A549 (cell line): ENCODE measurements at regions not wholly inside any gene's neighbourhood (a gene's known extent, or its start where the extent isn't known, plus 50 kb on each side); places are given as distances from the start of the nearest gene placed in this dataset.

Source experiments
- ATAC-seq, 2 experiments: fragments of 200-7000 bp in 1 of 2; fragments of >200 bp in 1 of 2; cut with Nextera tagmentation in 1 of 2; cut with Tn5 transposase in 1 of 2; 3 replicates each; pipeline versions ENCODE4 v1.8.0 to v1.9.1; 2018 to 2020; ENCODE audit warnings: mild to moderate bottlenecking in 1 of 2, moderate library complexity in 1 of 2
- CTCF ChIA-PET: fragments of 300-600 bp; sonication (Branson Sonifier 250); formaldehyde crosslinking; extraction: SDS; loops from one replicate; lab custom pipeline; 2021; ENCODE audit warnings: antibody characterized with exemption, inconsistent platforms; lab: Yijun Ruan, JAX
- POLR2A ChIA-PET: fragments of 350-600 bp; formaldehyde crosslinking; extraction: SDS; loops from one replicate; lab custom pipeline; 2021; ENCODE audit warnings: antibody characterized with exemption, inconsistent platforms; lab: Yijun Ruan, JAX
- DNase-seq, 2 experiments: peaks; one replicate each; pipeline versions ENCODE4 v3.0.0 to v3.0.0-alpha.2; 2011 to 2016; ENCODE audit warnings: low read depth in 1 of 2, low spot score in 1 of 2
- FAIRE-seq: peaks from 2 replicates; lab custom pipeline; 2011; peaks lifted over from hg19 to GRCh38; lab: Jason Lieb, UNC
- H3K27ac ChIP-seq, 2 experiments: fragments of >200 bp; sonication (Bioruptor Twin); formaldehyde crosslinking; 3 replicates each; pipeline ENCODE4 v1.5.1; 2016 to 2017
- H3K4me1 ChIP-seq: fragments of >200 bp; sonication (Bioruptor Twin); formaldehyde crosslinking; 3 replicates; pipeline ENCODE4 v1.6.1; 2016
- H3K4me2 ChIP-seq: fragments of >200 bp; sonication (Bioruptor Twin); formaldehyde crosslinking; 3 replicates; pipeline ENCODE4 v1.6.1; 2016
- H3K4me3 ChIP-seq: fragments of >200 bp; sonication (Bioruptor Twin); formaldehyde crosslinking; 3 replicates; pipeline ENCODE4 v1.5.1; 2016
- H3K9me3 ChIP-seq: fragments of >200 bp; sonication (Bioruptor Twin); formaldehyde crosslinking; 3 replicates; pipeline ENCODE4 v1.6.1; 2016
- CBX2 ChIP-seq: fragments of 200-600 bp; sonication (generic); IDR thresholded peaks from 2 replicates; pipeline ENCODE4 v1.6.1; 2016; ENCODE audit warnings: low read depth, mild to moderate bottlenecking, borderline replicate concordance
- CEBPB ChIP-seq, 2 experiments: fragments of >200 bp in 1 of 2; sonication (Bioruptor Twin) in 1 of 2; formaldehyde crosslinking in 1 of 2; IDR thresholded peaks; 2 replicates each; pipeline ENCODE4 v1.6.1; 2012 to 2016
- CHD4 ChIP-seq: fragments of 200-600 bp; sonication (generic); IDR thresholded peaks from 2 replicates; pipeline ENCODE4 v1.6.1; 2016; ENCODE audit warnings: antibody characterized with exemption, mild to moderate bottlenecking, borderline replicate concordance
- EHMT2 ChIP-seq: fragments of 200-600 bp; sonication (generic); IDR thresholded peaks from 2 replicates; pipeline ENCODE4 v1.6.1; 2016; ENCODE audit warnings: antibody characterized with exemption, low read depth, mild to moderate bottlenecking, moderate library complexity
- EP300 ChIP-seq, 2 experiments: fragments of >200 bp; sonication (Bioruptor Twin); formaldehyde crosslinking; IDR thresholded peaks; 2 replicates in 1 of 2; 3 replicates in 1 of 2; pipeline ENCODE4 v1.6.1; 2016 to 2017
- FOSL2 ChIP-seq, 2 experiments: fragments of 450-650 bp in 1 of 2; fragments of >200 bp in 1 of 2; sonication (Bioruptor Twin) in 1 of 2; formaldehyde crosslinking; IDR thresholded peaks; 2 replicates each; pipeline versions ENCODE4 v1.5.0 to v1.6.1; 2016 to 2020; ENCODE audit warnings: mild to moderate bottlenecking in 1 of 2, moderate library complexity in 1 of 2
- FOXS1 ChIP-seq: fragments of 250-450 bp; sonication (Bioruptor Pico); IDR thresholded peaks from 2 replicates; pipeline ENCODE4 v1.5.0; 2020; ENCODE audit warnings: mild to moderate bottlenecking, moderate library complexity
- HDAC2 ChIP-seq: fragments of 200-600 bp; sonication (generic); IDR thresholded peaks from 2 replicates; pipeline ENCODE4 v1.6.1; 2016
- HEYL ChIP-seq: fragments of 250-450 bp; sonication (Bioruptor Pico); IDR thresholded peaks from 2 replicates; pipeline ENCODE4 v1.8.0; 2021; ENCODE audit warnings: mild to moderate bottlenecking, moderate library complexity
- HOXA7 ChIP-seq: fragments of 250-450 bp; sonication (Bioruptor Pico); IDR thresholded peaks from 2 replicates; pipeline ENCODE4 v1.5.0; 2020; ENCODE audit warnings: mild to moderate bottlenecking, moderate library complexity
- KDM5A ChIP-seq: fragments of 200-600 bp; sonication (generic); IDR thresholded peaks from 2 replicates; pipeline ENCODE4 v1.6.1; 2016; ENCODE audit warnings: antibody characterized with exemption, mild to moderate bottlenecking
- NFE2L2 ChIP-seq: fragments of 150-350 bp; conservative IDR thresholded peaks from 2 replicates; pipeline ENCODE4 v1.6.1; 2014; ENCODE audit warnings: low read length
- NPAS2 ChIP-seq: fragments of 250-450 bp; sonication (Bioruptor Pico); IDR thresholded peaks from 2 replicates; pipeline ENCODE4 v1.8.0; 2022; ENCODE audit warnings: mild to moderate bottlenecking, moderate library complexity, borderline replicate concordance
- NR3C1 ChIP-seq: fragments of >200 bp; sonication (Bioruptor Twin); formaldehyde crosslinking; IDR thresholded peaks from 3 replicates; pipeline ENCODE4 v1.6.1; 2017
- PHF8 ChIP-seq: fragments of 200-600 bp; sonication (generic); IDR thresholded peaks from 2 replicates; pipeline ENCODE4 v1.6.1; 2016; ENCODE audit warnings: low read depth, mild to moderate bottlenecking, antibody characterized with exemption, moderate library complexity, borderline replicate concordance
- POLR2A ChIP-seq: IDR thresholded peaks from 2 replicates; pipeline ENCODE4 v1.6.1; 2012; ENCODE audit warnings: mild to moderate bottlenecking, low read length
- RAD21 ChIP-seq, 2 experiments: fragments of >200 bp in 1 of 2; sonication (Bioruptor Twin) in 1 of 2; formaldehyde crosslinking in 1 of 2; IDR thresholded peaks in 1 of 2; conservative IDR thresholded peaks in 1 of 2; 2 replicates in 1 of 2; 3 replicates in 1 of 2; pipeline ENCODE4 v1.6.1; 2012 to 2018; ENCODE audit warnings: inconsistent platforms in 1 of 2
- RFX5 ChIP-seq: fragments of 450-650 bp; IDR thresholded peaks from 2 replicates; pipeline ENCODE4 v1.7.1; 2014; ENCODE audit warnings: antibody characterized with exemption, mild to moderate bottlenecking, moderate library complexity
- RNF2 ChIP-seq: fragments of 200-600 bp; sonication (generic); IDR thresholded peaks from 2 replicates; pipeline ENCODE4 v1.6.1; 2016; ENCODE audit warnings: low read depth, mild to moderate bottlenecking, antibody characterized with exemption, moderate library complexity, borderline replicate concordance
- SMC3 ChIP-seq: fragments of >200 bp; sonication (Bioruptor Twin); formaldehyde crosslinking; IDR thresholded peaks from 3 replicates; pipeline ENCODE4 v1.6.1; 2018; ENCODE audit warnings: inconsistent platforms
- TP53 ChIP-seq: fragments of 250-450 bp; sonication (Bioruptor Pico); IDR thresholded peaks from 2 replicates; pipeline ENCODE4 v1.5.0; 2021; ENCODE audit warnings: mild to moderate bottlenecking, moderate library complexity
- ZFP36 ChIP-seq: fragments of 450-650 bp; IDR thresholded peaks from 2 replicates; pipeline ENCODE4 v1.6.1; 2014; ENCODE audit warnings: borderline replicate concordance; ENCODE audit not compliant: partially characterized antibody
- WGBS: methylation state at CpG from one replicate; pipeline ENCODE4 v1.1.6; 2017; ENCODE audit errors: missing lambda C conversion rate; 5-methylcytosine and 5-hydroxymethylcytosine counted together
- TF ChIP-seq, protein P1 (sequence below): fragments of 450-650 bp; IDR thresholded peaks from 2 replicates; pipeline ENCODE4 v1.6.1; 2014; ENCODE audit warnings: antibody characterized with exemption
- TF ChIP-seq, protein P2 (sequence below): IDR thresholded peaks from 2 replicates; pipeline ENCODE4 v1.6.1; 2012; ENCODE audit warnings: low read depth, borderline replicate concordance
- TF ChIP-seq, protein P3 (sequence below): IDR thresholded peaks from 2 replicates; pipeline ENCODE4 v1.6.1; 2012
- TF ChIP-seq, protein P4 (sequence below): IDR thresholded peaks from 2 replicates; pipeline ENCODE4 v1.6.1; 2012

DNA sequence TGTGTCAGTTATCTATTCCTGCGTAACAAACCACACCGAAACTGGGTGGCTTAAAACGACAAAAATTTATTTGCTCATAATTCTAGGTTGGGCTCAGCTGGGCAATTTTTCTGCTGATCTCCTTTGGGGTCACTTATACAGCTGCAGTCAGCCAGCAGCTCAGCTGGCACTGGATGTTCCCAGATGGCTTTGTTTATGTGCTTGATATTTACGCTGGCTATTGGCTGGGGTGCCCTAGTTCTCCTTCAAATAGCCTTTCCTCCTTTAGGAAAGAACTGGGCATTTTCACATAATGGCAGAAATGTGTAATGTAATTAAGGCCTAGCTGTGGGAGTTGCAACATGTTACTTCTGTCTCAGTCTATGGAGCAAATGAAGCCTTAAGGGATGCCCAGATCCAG is 142.2 kb downstream of the B3GNT2 start:
- CTCF ChIA-PET = interaction anchor here (1.4 to 1.8 kb wide), 2 partner anchors 20 to 119 kb away, joined by 5 read pairs; no protein-coding TSS in a partner anchor

DNA sequence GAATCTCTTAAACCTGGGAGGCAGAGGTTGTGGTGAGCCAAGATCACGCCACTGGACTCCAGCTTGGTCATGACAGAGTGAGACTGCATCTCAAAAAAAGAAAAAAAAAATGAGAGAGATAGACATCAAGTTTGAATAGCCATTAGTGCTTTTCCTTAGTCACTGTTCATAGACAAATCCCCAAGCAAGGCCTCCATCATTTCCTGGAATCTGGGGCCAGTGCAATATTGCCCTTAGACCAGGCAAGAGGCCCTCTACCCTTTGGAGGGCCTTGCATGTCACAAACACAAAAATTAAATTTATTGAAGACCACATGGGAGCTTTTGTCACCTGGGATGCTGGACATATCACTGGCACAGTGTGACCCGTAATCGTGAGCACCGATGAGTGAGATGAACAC is 141.5 kb downstream of the B3GNT2 start:
- FAIRE-seq (no peak), DNase-seq (no peak), ATAC-seq (no peak)
- no peaks in the 10 kb centered on the region for H3K9me3 ChIP-seq
- no peak overlapping the region for H3K27ac ChIP-seq
- ChIA-PET CTCF (interaction anchor here (1.4 to 1.8 kb wide), 2 partner anchors 21 to 119 kb away, joined by 5 read pairs; no protein-coding TSS in a partner anchor), POLR2A (no interaction called here)
- no peak overlapping the region for H3K4me3 ChIP-seq
- 92% methylated on average over 4 of the region's 4 CpGs for WGBS
- H3K4me2 ChIP-seq = no peak overlapping the region
- no peaks in the 10 kb centered on the region for H3K4me1 ChIP-seq
- TF ChIP-seq NPAS2 (CRISPR knock-in tag) (no peak), FOXS1 (CRISPR knock-in tag) (no peak), NR3C1 (no peak), PHF8 (no peak), EHMT2 (no peak), POLR2A (no peak), FOSL2 (IDR thresholded peaks at IDR 0.05) (no peak), FOSL2 (CRISPR knock-in tag; IDR thresholded peaks at IDR 0.05) (no peak), CBX2 (no peak), TP53 (no peak), SMC3 (no peak), CEBPB (IDR thresholded peaks at IDR 0.05) (no peak), HOXA7 (CRISPR knock-in tag) (no peak), HDAC2 (no peak), EP300 (IDR thresholded peaks at IDR 0.05) (no peak), HEYL (CRISPR knock-in tag) (no peak), KDM5A (no peak)
- TF ChIP-seq, protein P1, sequence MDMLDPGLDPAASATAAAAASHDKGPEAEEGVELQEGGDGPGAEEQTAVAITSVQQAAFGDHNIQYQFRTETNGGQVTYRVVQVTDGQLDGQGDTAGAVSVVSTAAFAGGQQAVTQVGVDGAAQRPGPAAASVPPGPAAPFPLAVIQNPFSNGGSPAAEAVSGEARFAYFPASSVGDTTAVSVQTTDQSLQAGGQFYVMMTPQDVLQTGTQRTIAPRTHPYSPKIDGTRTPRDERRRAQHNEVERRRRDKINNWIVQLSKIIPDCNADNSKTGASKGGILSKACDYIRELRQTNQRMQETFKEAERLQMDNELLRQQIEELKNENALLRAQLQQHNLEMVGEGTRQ = no peak
- TF ChIP-seq, protein P2, sequence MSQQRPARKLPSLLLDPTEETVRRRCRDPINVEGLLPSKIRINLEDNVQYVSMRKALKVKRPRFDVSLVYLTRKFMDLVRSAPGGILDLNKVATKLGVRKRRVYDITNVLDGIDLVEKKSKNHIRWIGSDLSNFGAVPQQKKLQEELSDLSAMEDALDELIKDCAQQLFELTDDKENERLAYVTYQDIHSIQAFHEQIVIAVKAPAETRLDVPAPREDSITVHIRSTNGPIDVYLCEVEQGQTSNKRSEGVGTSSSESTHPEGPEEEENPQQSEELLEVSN = no peak
- TF ChIP-seq, protein P3, sequence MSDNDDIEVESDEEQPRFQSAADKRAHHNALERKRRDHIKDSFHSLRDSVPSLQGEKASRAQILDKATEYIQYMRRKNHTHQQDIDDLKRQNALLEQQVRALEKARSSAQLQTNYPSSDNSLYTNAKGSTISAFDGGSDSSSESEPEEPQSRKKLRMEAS = no peak
- TF ChIP-seq, protein P4, sequence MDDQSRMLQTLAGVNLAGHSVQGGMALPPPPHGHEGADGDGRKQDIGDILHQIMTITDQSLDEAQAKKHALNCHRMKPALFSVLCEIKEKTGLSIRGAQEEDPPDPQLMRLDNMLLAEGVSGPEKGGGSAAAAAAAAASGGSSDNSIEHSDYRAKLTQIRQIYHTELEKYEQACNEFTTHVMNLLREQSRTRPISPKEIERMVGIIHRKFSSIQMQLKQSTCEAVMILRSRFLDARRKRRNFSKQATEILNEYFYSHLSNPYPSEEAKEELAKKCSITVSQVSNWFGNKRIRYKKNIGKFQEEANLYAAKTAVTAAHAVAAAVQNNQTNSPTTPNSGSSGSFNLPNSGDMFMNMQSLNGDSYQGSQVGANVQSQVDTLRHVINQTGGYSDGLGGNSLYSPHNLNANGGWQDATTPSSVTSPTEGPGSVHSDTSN = no peak

More for the DNA sequence above, 142.2 kb downstream of the B3GNT2 start:
- Histone ChIP-seq H3K27ac (no peak overlapping the region), H3K4me2 (no peak overlapping the region), H3K4me1 (no peaks in the 10 kb centered on the region), H3K9me3 (no peaks in the 10 kb centered on the region), H3K4me3 (no peak overlapping the region)
- WGBS = 93% methylated on average over 4 of the region's 4 CpGs
- ATAC-seq = no peak
- POLR2A ChIA-PET = no interaction called here
- no peak for DNase-seq
- TF ChIP-seq RFX5 (no peak), CEBPB (IDR thresholded peaks at IDR 0.05) (no peak), RNF2 (no peak), NFE2L2 (no peak), RAD21 (conservative IDR thresholded peaks at IDR 0.05 in 1 of 2, IDR thresholded peaks at IDR 0.05 in 1 of 2) (no peak), CHD4 (no peak), ZFP36 (no peak)
- no peak for FAIRE-seq
